ENCODE measurements at regions not wholly inside any gene's neighbourhood (a gene's known extent, or its start where the extent isn't known, plus 50 kb on each side); places are given as distances from the start of the nearest gene placed in this dataset.

DNA sequence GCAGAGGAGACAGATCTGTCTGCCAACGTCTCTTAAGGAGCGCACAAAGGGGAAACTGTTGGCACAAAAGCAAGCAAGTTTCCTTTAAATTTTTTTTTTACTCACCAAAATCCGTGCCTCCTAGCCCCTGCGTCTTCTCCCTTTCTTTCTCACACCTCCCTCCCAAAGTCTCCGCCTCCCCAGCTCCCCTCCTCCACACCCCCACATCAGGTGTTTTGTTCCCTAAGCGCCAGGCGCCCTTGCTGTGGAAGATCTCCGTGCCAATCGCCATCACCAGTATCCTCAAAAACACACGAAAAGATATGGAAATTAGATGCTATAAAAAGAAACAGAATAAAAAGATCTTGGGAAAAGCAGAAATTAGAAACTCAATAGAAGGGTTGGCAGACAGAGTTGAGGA lies 87.6 kb downstream of the DRD1 start:
- Histone ChIP-seq H3K9ac (ENCODE audit: low read length) (no peak overlapping the region), H3K36me3 (ENCODE audit: insufficient read depth, low read length) (no peaks in the 10 kb centered on the region), H3K9me3 (ENCODE audit: low read length) (no peaks in the 10 kb centered on the region), H3K27me3 (ENCODE audit: low read length) (no peaks in the 10 kb centered on the region), H3K27ac (ENCODE audit: low read length) (no peak overlapping the region), H4K20me1 (ENCODE audit: insufficient read depth, low read depth, low read length) (no peaks in the 10 kb centered on the region), H3K79me2 (ENCODE audit: low read length) (no peaks in the 10 kb centered on the region), H2AFZ (ENCODE audit: low read length) (no peak overlapping the region), H3K9me2 (replicated peaks; ENCODE audit: insufficient read depth, low read length) (no peaks in the 10 kb centered on the region), H3K4me3 (ENCODE audit: low read length) (no peak overlapping the region), H3K4me2 (ENCODE audit: low read depth, low read length, poor library complexity, severe bottlenecking) (no peak overlapping the region), H3K4me1 (ENCODE audit: low read length) (peaks cover under 1% of the 10 kb centered on the region; the same call in 1 of the 2 replicates)
- no peak for DNase-seq

DNA sequence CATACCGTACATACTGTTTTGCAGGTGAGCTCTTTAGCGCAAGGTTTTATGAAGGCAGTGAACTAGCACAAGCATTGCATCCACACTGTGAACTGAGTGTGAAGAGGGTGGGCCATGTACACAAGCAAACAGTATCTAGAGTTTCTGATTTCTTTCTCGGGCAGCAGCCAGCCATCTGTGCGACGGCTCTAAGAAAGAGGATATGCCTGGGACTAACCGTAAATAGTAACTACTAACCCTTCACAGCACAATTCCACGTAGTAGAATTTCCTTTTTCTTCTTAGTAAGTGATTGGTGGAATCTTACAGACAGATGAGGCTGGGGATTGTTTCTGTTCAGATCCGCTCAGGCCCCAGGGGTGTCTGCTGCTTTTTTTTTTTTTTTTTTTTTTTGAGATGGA lies 89.0 kb downstream of the DRD1 start:
- H3K36me3 ChIP-seq (ENCODE audit: insufficient read depth, low read length), result no peaks in the 10 kb centered on the region

DNA sequence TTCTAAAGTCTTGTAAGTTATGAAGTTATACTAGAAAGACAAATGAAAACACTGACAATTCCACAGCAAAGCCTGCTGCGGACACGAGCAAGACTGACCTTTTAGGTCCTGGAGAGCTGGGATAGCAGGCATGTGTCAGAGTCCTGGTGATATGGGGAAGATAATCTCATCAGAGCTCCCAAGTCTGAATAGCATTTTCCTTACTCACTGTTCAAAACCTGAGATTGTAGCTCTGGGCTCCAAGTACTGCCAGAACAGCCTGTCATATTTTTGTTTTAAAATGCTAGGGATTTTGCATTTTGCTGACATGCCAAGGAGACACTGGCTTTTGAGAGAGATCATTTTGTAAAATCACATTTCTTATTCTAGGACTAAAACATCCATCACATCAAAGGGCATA lies 90.1 kb downstream of the DRD1 start:
- no peaks in the 10 kb centered on the region for H3K27me3 ChIP-seq (ENCODE audit: low read length)
- H2AFZ ChIP-seq (ENCODE audit: low read length), result no peak overlapping the region
- H3K9me2 ChIP-seq (replicated peaks; ENCODE audit: insufficient read depth, low read length), result no peaks in the 10 kb centered on the region
- H3K4me1 ChIP-seq (ENCODE audit: low read length), result no peaks in the 10 kb centered on the region
- H3K9ac ChIP-seq (ENCODE audit: low read length), result no peak overlapping the region
- no peaks in the 10 kb centered on the region for H3K79me2 ChIP-seq (ENCODE audit: low read length)
- H4K20me1 ChIP-seq (ENCODE audit: insufficient read depth, low read depth, low read length), result no peaks in the 10 kb centered on the region
- H3K9me3 ChIP-seq (ENCODE audit: low read length), result no peaks in the 10 kb centered on the region
- no peaks in the 10 kb centered on the region for H3K36me3 ChIP-seq (ENCODE audit: insufficient read depth, low read length)
- no peak overlapping the region for H3K4me3 ChIP-seq (ENCODE audit: low read length)
- no peak overlapping the region for H3K27ac ChIP-seq (ENCODE audit: low read length)
- DNase-seq, result no peak
- H3K4me2 ChIP-seq (ENCODE audit: low read depth, low read length, poor library complexity, severe bottlenecking), result no peak overlapping the region

More for the DNA sequence above, 89.0 kb downstream of the DRD1 start:
- Histone ChIP-seq H2AFZ (ENCODE audit: low read length) (no peak overlapping the region), H3K9me2 (replicated peaks; ENCODE audit: insufficient read depth, low read length) (no peaks in the 10 kb centered on the region), H3K27ac (ENCODE audit: low read length) (no peak overlapping the region), H3K79me2 (ENCODE audit: low read length) (no peaks in the 10 kb centered on the region), H3K4me2 (ENCODE audit: low read depth, low read length, poor library complexity, severe bottlenecking) (no peak overlapping the region), H4K20me1 (ENCODE audit: insufficient read depth, low read depth, low read length) (no peaks in the 10 kb centered on the region), H3K4me3 (ENCODE audit: low read length) (no peak overlapping the region), H3K9me3 (ENCODE audit: low read length) (no peaks in the 10 kb centered on the region), H3K4me1 (ENCODE audit: low read length) (no peaks in the 10 kb centered on the region), H3K9ac (ENCODE audit: low read length) (no peak overlapping the region), H3K27me3 (ENCODE audit: low read length) (no peaks in the 10 kb centered on the region)
- DNase-seq, result no peak

DNA sequence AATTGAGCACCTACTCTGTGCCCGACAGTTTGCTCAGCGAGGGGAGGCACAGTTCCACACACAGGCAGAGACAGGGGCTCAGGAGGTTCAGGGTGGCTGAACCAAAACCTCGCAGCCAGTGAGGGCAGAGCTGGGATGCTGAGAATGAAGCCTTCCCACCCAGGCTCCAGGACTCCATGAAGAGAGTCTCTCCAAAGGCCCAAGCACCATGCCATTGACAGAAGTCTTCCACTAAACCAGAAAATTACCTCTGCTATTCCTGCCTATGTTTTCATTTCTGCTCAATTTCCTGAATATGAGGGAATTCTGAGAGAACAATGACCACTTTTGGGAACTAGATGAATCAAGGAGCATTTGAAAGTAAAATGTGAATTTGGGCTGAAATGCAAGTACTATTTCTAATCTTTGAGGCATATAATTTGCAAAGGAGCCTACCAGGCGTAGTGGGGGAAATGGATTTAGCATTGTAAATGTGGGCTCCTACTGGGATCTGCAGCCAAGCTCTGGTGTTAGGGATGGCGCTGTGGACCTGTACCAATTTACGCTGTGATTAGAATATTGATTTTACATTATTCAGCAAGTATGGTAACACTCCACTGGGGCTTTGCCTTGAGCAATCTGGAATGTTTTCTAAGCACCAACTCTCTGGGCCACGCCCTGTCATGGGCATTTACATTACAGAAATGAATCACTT lies 91.9 kb downstream of the DRD1 start:
- Histone ChIP-seq H3K27ac (ENCODE audit: low read length) (no peak overlapping the region), H3K9me2 (replicated peaks; ENCODE audit: insufficient read depth, low read length) (no peaks in the 10 kb centered on the region), H2AFZ (ENCODE audit: low read length) (no peak overlapping the region), H3K4me3 (ENCODE audit: low read length) (no peak overlapping the region), H3K9ac (ENCODE audit: low read length) (no peak overlapping the region), H3K79me2 (ENCODE audit: low read length) (no peaks in the 10 kb centered on the region), H3K27me3 (ENCODE audit: low read length) (no peaks in the 10 kb centered on the region), H4K20me1 (ENCODE audit: insufficient read depth, low read depth, low read length) (no peaks in the 10 kb centered on the region), H3K4me1 (ENCODE audit: low read length) (no peaks in the 10 kb centered on the region), H3K9me3 (ENCODE audit: low read length) (no peaks in the 10 kb centered on the region), H3K4me2 (ENCODE audit: low read depth, low read length, poor library complexity, severe bottlenecking) (no peak overlapping the region), H3K36me3 (ENCODE audit: insufficient read depth, low read length) (no peaks in the 10 kb centered on the region)
- DNase-seq, result no peak

DNA sequence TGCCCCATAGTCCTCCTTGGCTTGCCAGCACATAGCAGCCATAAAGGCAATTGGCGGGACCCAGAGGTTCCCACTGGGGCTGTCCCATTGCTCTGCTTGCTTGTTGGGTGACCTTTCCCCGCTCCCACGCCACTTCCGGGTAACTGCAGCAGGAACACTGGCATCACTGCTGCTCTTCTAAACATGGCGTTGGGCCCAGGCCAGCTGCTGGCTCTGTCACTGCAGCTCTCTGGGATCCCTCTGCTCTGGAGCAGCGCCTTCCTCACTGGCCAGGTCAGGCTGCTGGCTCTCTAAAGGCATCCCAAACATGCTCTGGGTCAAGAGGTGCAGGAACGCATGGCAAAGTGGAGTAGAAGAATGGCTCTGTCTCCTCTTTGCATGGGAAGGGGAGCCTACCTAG lies 92.9 kb downstream of the DRD1 start:
- H3K79me2 ChIP-seq (ENCODE audit: low read length), result no peaks in the 10 kb centered on the region
- no peak overlapping the region for H3K4me2 ChIP-seq (ENCODE audit: low read depth, low read length, poor library complexity, severe bottlenecking)
- H3K27ac ChIP-seq (ENCODE audit: low read length), result no peak overlapping the region
- H3K9me3 ChIP-seq (ENCODE audit: low read length), result no peaks in the 10 kb centered on the region
- no peak overlapping the region for H2AFZ ChIP-seq (ENCODE audit: low read length)
- no peaks in the 10 kb centered on the region for H4K20me1 ChIP-seq (ENCODE audit: insufficient read depth, low read depth, low read length)
- no peak overlapping the region for H3K4me3 ChIP-seq (ENCODE audit: low read length)
- H3K4me1 ChIP-seq (ENCODE audit: low read length), result no peaks in the 10 kb centered on the region
- no peak overlapping the region for H3K9ac ChIP-seq (ENCODE audit: low read length)
- H3K27me3 ChIP-seq (ENCODE audit: low read length), result no peaks in the 10 kb centered on the region
- no peaks in the 10 kb centered on the region for H3K36me3 ChIP-seq (ENCODE audit: insufficient read depth, low read length)
- H3K9me2 ChIP-seq (replicated peaks; ENCODE audit: insufficient read depth, low read length), result no peaks in the 10 kb centered on the region
- DNase-seq, result no peak

DNA sequence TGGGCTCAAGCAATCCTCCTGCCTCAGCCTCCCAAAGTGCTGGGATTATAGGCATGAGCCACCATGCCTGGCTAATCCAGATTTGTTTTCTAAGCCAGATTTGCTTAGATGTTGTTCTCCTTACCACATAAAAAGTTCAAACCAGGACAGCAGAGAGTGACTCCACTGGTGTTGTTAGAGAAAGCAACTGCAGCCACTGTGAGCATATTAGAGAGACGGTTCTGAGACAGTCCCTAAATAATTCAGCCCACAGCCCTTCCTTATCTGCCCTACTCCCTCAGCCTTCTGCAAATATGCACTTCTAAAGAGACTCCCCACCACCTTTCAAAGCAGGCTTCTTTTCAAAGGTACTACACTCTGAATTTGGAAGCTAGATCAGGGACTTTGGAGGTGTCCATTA lies 96.1 kb downstream of the DRD1 start:
- no peaks in the 10 kb centered on the region for H3K9me2 ChIP-seq (replicated peaks; ENCODE audit: insufficient read depth, low read length)
- no peak for DNase-seq
- H3K27me3 ChIP-seq (ENCODE audit: low read length), result no peaks in the 10 kb centered on the region
- H3K27ac ChIP-seq (ENCODE audit: low read length), result no peak overlapping the region
- no peak overlapping the region for H3K4me3 ChIP-seq (ENCODE audit: low read length)
- no peak overlapping the region for H2AFZ ChIP-seq (ENCODE audit: low read length)
- H3K4me2 ChIP-seq (ENCODE audit: low read depth, low read length, poor library complexity, severe bottlenecking), result no peak overlapping the region
- H3K36me3 ChIP-seq (ENCODE audit: insufficient read depth, low read length), result no peaks in the 10 kb centered on the region
- H3K79me2 ChIP-seq (ENCODE audit: low read length), result no peaks in the 10 kb centered on the region
- H3K4me1 ChIP-seq (ENCODE audit: low read length), result no peaks in the 10 kb centered on the region
- H3K9me3 ChIP-seq (ENCODE audit: low read length), result no peaks in the 10 kb centered on the region
- no peak overlapping the region for H3K9ac ChIP-seq (ENCODE audit: low read length)
- H4K20me1 ChIP-seq (ENCODE audit: insufficient read depth, low read depth, low read length), result no peaks in the 10 kb centered on the region

DNA sequence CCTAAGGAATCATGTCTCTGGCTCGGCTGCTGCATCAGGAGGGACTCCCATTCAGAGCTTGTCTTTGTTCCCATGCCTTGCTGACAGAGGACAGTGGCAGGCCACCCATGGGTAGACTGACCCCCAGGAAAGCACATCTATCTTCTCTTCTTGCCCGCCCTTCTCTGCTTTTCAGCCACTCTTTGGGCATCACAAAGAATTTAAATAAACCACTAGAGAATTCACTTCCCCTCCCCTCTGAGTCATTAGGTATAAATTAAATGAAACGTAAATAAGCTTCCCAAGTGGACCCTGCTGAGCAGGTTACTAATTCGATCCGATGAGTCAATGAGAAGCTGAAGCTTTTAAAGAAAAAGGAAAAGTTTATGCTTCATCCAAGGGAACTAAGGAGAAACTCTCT lies 97.0 kb downstream of the DRD1 start:
- no peak overlapping the region for H3K4me2 ChIP-seq (ENCODE audit: low read depth, low read length, poor library complexity, severe bottlenecking)
- no peak overlapping the region for H3K27ac ChIP-seq (ENCODE audit: low read length)
- H3K9me2 ChIP-seq (replicated peaks; ENCODE audit: insufficient read depth, low read length), result no peaks in the 10 kb centered on the region
- H3K36me3 ChIP-seq (ENCODE audit: insufficient read depth, low read length), result no peaks in the 10 kb centered on the region
- no peaks in the 10 kb centered on the region for H3K27me3 ChIP-seq (ENCODE audit: low read length)
- H3K79me2 ChIP-seq (ENCODE audit: low read length), result no peaks in the 10 kb centered on the region
- no peak overlapping the region for H3K9ac ChIP-seq (ENCODE audit: low read length)
- no peak overlapping the region for H3K4me3 ChIP-seq (ENCODE audit: low read length)
- DNase-seq, result no peak
- no peaks in the 10 kb centered on the region for H3K4me1 ChIP-seq (ENCODE audit: low read length)
- H4K20me1 ChIP-seq (ENCODE audit: insufficient read depth, low read depth, low read length), result no peaks in the 10 kb centered on the region
- H3K9me3 ChIP-seq (ENCODE audit: low read length), result no peaks in the 10 kb centered on the region
- H2AFZ ChIP-seq (ENCODE audit: low read length), result no peak overlapping the region

DNA sequence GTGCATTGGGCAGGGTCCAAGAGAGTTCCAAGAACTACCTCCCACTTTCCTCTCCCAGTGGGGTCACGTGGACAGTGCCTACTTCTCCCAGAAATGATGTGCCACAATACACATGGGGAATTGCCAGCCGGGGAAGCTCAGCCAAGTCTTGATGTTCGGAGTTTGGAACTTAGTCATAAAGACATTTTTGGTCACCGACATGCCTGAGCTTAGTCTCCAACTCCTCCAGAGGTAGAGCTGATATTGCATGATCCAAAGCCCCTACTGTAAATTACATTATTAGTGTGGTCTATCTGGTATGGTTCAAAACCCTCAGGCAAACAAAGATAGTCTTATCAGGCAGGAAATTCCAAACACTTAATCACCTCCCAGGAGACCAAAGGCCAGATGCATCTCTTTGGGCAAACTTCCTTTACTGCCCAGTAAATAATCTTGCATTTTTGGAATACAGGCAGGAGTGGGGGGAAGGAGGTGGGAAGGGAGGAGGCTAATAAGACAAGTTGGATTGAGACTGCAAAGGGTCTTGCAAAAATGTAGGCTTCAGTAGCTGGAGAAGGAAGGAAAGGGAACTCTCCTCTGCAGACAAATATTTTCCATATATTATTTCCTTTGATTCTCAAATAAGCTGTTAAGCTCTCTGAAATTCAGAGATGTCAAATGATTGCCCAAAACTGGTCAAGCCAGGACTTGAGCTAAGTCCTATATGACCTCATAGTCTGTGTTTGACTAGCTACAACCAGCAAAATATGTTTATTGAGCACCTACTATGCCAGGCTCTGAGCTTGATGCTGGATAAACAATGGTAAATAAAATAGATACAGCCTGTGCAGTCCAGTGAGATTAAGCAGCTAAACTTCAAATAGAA lies 99.4 kb downstream of the DRD1 start:
- Histone ChIP-seq H3K36me3 (ENCODE audit: insufficient read depth, low read length) (no peaks in the 10 kb centered on the region), H3K79me2 (ENCODE audit: low read length) (no peaks in the 10 kb centered on the region), H3K4me2 (ENCODE audit: low read depth, low read length, poor library complexity, severe bottlenecking) (no peak overlapping the region), H3K27ac (ENCODE audit: low read length) (no peak overlapping the region), H4K20me1 (ENCODE audit: insufficient read depth, low read depth, low read length) (no peaks in the 10 kb centered on the region), H2AFZ (ENCODE audit: low read length) (no peak overlapping the region), H3K9me3 (ENCODE audit: low read length) (no peaks in the 10 kb centered on the region), H3K4me1 (ENCODE audit: low read length) (no peaks in the 10 kb centered on the region), H3K27me3 (ENCODE audit: low read length) (no peaks in the 10 kb centered on the region), H3K9ac (ENCODE audit: low read length) (no peak overlapping the region), H3K4me3 (ENCODE audit: low read length) (no peak overlapping the region), H3K9me2 (replicated peaks; ENCODE audit: insufficient read depth, low read length) (no peaks in the 10 kb centered on the region)
- no peak for DNase-seq
